ENCODE measurements at regions not wholly inside any gene's neighbourhood (a gene's known extent, or its start where the extent isn't known, plus 50 kb on each side); places are given as distances from the start of the nearest gene placed in this dataset.

GRCh38 chr5:56321236-56321881, 88.2 kb upstream of the ANKRD55 start:
- no peaks in the 10 kb centered on the region for H3K9me2 ChIP-seq (replicated peaks; ENCODE audit: insufficient read depth)
- H4K20me1 ChIP-seq (ENCODE audit: insufficient read depth, poor library complexity, severe bottlenecking), result no peaks in the 10 kb centered on the region
- DNase-seq (ENCODE audit: low spot score), result no peak
- H3K4me2 ChIP-seq, result no peak overlapping the region
- no peaks in the 10 kb centered on the region for H3K9me3 ChIP-seq (ENCODE audit: low read depth)
- TF ChIP-seq CTCF (IDR thresholded peaks at IDR 0.05; ENCODE audit: poor library complexity) (no peak), EZH2phosphoT487 (IDR thresholded peaks at IDR 0.05; ENCODE audit: low read depth, severe bottlenecking, unreplicated experiment) (no peak), EZH2 (IDR thresholded peaks at IDR 0.05; ENCODE audit: borderline replicate concordance) (no peak)
- no peaks in the 10 kb centered on the region for H3K27me3 ChIP-seq
- 93% methylated on average over 10 of the region's 10 CpGs for whole genome bisulfite sequencing (ENCODE audit: low lambda C conversion rate, missing lambda C conversion rate)
- H3K36me3 ChIP-seq (replicated peaks; ENCODE audit: insufficient read depth, low read depth), result no peaks in the 10 kb centered on the region
- H3K79me2 ChIP-seq, result no peaks in the 10 kb centered on the region
- no peak overlapping the region for H3K27ac ChIP-seq
- H3K4me1 ChIP-seq (ENCODE audit: insufficient read depth), result peaks cover 6% of the 10 kb centered on the region
- H2AFZ ChIP-seq, result no peak overlapping the region
- H3K4me3 ChIP-seq, result no peak overlapping the region

GRCh38 chr5:56320686-56321085, 87.6 kb upstream of the ANKRD55 start:
- Histone ChIP-seq H3K9me2 (replicated peaks; ENCODE audit: insufficient read depth) (no peaks in the 10 kb centered on the region), H3K27me3 (no peaks in the 10 kb centered on the region), H3K9me3 (ENCODE audit: low read depth) (no peaks in the 10 kb centered on the region), H3K79me2 (no peaks in the 10 kb centered on the region), H3K4me2 (no peak overlapping the region), H3K27ac (no peak overlapping the region), H3K4me1 (ENCODE audit: insufficient read depth) (peaks cover 6% of the 10 kb centered on the region), H4K20me1 (ENCODE audit: insufficient read depth, poor library complexity, severe bottlenecking) (no peaks in the 10 kb centered on the region), H2AFZ (no peak overlapping the region), H3K4me3 (no peak overlapping the region), H3K36me3 (replicated peaks; ENCODE audit: insufficient read depth, low read depth) (no peaks in the 10 kb centered on the region)
- TF ChIP-seq EZH2 (IDR thresholded peaks at IDR 0.05; ENCODE audit: borderline replicate concordance) (no peak), CTCF (IDR thresholded peaks at IDR 0.05; ENCODE audit: poor library complexity) (no peak), EZH2phosphoT487 (IDR thresholded peaks at IDR 0.05; ENCODE audit: low read depth, severe bottlenecking, unreplicated experiment) (no peak)
- WGBS (ENCODE audit: low lambda C conversion rate, missing lambda C conversion rate), result 97% methylated on average over 3 of the region's 3 CpGs
- DNase-seq (ENCODE audit: low spot score), result no peak

- Histone ChIP-seq H3K4me2 (no peak overlapping the region), H3K27ac (peak overlapping the region; percentile 6), H3K27me3 (no peaks in the 10 kb centered on the region), H2AFZ (no peak overlapping the region), H3K4me3 (no peak overlapping the region), H3K79me2 (no peaks in the 10 kb centered on the region), H4K20me1 (ENCODE audit: insufficient read depth, poor library complexity, severe bottlenecking) (no peaks in the 10 kb centered on the region), H3K9me2 (replicated peaks; ENCODE audit: insufficient read depth) (no peaks in the 10 kb centered on the region), H3K4me1 (ENCODE audit: insufficient read depth) (no peaks in the 10 kb centered on the region), H3K9me3 (ENCODE audit: low read depth) (no peaks in the 10 kb centered on the region), H3K36me3 (replicated peaks; ENCODE audit: insufficient read depth, low read depth) (no peaks in the 10 kb centered on the region)
- DNase-seq (ENCODE audit: low spot score), result no peak
- TF ChIP-seq EZH2phosphoT487 (IDR thresholded peaks at IDR 0.05; ENCODE audit: low read depth, severe bottlenecking, unreplicated experiment) (no peak), EZH2 (IDR thresholded peaks at IDR 0.05; ENCODE audit: borderline replicate concordance) (no peak), CTCF (IDR thresholded peaks at IDR 0.05; ENCODE audit: poor library complexity) (no peak)
- WGBS (ENCODE audit: low lambda C conversion rate, missing lambda C conversion rate), result 77% methylated on average over 19 of the region's 19 CpGs
Measured at GRCh38 chr5:56319526-56320181, 86.5 kb upstream of the ANKRD55 start.
